Fibroblast of skin of right quadriceps (primary cell): ENCODE measurements at regions not wholly inside any gene's neighbourhood (a gene's known extent, or its start where the extent isn't known, plus 50 kb on each side); places are given as distances from the start of the nearest gene placed in this dataset.

ENCODE experiments used
- DNase-seq: peaks from one replicate; pipeline ENCODE4 v3.0.0-alpha.2; 2013

DNA sequence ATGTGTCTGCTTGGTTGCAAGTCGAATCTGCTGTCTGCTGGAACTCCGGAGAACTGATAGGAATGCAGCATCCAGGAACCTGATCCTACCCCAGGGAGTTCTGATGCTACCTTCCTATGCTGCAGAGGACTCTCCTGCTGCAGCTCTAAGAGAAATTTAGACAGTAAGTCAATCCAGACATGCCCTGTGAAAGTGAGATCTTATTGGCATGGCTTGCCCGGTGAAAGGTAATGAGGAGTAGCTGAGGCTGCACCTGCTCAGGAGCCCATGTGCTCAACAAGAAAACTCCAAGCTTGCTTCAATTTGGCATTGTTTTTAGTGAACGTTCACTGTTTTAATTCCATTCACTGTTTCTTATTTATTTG, 217.3 kb upstream of the SERP2 start:
- DNase-seq, result no peak

DNA sequence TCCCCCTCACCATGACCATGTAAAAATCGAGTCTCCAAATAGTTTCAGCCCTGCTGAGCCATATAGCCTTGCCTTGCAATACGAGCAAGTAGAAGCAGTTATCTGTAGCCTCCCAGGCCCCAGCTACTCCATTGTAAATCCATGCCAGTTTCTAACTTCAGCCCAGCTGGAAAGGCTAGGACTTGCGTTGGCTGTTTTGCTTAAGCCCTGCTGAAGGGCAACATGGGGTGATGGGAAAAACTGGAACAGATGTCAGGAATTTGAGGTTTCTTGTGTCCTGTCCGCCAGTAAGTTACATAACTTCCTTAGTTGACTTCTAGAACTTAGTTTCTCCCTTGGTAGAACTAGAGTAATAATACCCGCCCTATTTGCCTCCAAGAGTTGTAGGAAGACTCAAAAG, 216.0 kb upstream of the SERP2 start:
- no peak for DNase-seq

DNA sequence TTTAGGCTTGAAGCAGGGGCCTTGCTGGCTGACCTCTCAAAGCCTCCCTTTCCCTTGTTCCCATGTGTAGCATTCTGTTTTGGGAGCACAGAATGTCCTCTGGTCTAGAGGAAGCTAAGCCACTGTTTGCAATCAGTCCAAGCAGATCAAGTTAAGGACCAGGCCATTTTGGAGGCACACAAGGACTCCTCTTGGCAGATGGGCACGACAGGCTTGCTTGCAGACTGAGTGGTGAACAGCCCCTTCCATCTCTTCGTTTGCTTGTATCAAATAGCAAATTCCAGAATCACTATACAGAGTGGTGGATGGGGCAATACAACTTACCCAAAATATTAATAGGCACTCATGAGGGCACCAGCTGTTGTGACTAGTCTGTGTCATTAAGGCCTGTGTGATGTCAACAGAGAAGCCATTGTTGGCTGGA, 215.5 kb upstream of the SERP2 start:
- no peak for DNase-seq

DNA sequence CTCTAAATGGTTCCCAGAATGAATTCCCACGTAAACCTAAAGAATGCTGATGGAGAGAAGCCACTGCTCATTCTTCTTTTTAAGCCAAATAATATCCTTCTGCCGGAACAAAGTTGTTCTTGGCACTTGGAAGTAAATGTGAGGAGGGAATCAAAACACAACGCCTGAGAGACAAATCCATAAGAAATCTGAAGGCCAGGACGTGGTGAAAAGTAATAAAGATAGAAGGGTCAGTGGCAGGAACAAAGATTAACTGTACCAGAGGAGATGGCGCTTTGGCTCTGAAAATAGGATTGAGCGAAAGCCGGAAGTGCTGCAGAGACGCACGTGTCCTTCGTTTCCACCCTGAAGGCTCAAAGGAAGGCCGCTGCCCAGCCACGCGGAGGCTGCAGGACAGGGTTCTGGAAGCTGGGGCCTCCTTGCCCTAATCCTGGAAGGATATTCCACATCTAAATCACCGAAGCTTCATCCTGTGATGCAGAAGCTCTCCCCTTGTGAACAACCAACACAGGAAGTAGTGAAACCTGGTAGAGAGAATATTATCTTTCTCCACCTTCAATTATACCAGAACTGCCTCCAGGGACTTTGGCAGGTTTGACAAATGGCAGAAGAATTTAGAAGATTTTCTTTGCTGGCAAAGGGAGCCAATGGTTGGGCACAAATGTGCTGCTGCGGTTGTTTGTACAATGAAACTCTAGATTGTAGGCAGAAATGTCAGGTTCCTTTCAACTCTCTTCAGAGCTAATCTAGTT, 214.6 kb upstream of the SERP2 start:
- no peak for DNase-seq

DNA sequence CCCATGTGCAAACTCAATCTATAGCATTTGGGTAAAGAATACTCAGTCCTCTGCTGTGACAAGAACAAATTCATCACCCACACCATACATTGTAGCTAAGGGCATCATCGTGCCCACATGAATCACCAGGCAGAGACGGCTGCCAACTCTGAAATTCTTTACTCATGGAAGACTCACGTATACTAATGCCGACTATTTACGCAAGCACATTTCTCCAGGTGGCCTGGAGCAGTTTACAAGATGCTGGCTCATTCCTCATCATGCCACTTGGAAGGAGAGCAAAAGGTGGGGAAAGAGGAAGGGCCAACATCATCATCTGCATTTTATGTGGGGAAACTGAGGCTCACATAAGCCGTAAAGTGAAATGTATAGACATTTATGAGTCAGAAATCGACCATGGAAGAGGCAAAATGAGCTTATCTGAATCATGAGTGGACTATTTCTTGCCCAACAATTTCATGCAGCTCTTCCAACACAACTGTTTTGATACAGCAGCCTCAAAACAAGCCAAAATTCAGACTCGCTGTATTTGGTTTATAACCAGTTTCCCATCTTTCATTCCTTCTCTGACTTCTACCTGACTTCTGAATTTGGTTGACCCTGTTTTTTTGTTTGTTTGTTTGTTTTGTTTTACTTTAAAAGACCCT, 213.9 kb upstream of the SERP2 start:
- no peak for DNase-seq

DNA sequence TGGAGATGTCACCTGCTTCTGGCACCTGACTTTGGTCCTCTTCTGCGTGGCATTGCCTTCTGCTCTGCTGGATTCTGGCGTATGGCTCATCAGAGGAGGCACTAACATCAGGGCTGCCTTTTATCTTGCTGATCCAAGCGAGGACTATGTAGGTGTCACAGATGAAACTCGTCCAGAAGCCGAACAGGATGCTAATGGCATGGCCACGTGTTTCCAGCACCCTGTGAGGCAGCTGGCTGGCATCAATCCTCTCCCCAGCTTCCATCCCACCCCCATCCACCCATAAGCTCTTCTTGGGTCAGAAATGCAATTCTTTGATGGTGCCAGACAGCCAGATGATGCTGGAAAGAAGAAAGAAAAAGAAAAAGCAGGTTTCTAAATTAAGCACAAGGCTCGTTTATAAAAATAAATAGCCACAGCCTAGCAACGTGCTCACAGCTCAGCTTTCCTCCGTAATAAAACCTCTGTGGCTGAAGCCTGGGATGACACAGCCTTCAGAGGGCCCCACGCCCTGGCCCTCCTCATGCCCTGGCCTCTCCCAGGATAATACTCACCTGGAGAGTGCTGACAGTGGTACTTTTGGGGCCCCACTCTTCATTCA, 212.9 kb upstream of the SERP2 start:
- no peak for DNase-seq

DNA sequence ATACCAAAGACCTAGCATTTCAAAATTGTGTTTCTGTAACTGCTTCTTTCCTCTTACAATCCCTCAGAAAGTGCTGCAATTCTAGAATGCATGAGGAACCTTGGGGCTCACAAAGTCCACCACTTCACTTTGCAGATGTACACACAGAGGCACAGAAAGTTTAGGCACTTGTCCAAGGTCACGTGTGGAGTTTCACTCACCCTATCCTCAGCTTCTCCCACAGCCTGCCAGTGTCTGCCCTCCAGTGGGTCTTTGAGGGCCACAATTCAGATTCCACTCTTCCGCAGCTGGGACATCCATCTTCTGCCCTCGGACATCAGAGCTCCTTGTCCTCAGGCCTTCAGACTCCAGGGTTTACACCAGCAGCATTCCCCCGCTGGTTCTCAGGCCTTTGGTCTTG, 210.5 kb upstream of the SERP2 start:
- DNase-seq, result no peak

DNA sequence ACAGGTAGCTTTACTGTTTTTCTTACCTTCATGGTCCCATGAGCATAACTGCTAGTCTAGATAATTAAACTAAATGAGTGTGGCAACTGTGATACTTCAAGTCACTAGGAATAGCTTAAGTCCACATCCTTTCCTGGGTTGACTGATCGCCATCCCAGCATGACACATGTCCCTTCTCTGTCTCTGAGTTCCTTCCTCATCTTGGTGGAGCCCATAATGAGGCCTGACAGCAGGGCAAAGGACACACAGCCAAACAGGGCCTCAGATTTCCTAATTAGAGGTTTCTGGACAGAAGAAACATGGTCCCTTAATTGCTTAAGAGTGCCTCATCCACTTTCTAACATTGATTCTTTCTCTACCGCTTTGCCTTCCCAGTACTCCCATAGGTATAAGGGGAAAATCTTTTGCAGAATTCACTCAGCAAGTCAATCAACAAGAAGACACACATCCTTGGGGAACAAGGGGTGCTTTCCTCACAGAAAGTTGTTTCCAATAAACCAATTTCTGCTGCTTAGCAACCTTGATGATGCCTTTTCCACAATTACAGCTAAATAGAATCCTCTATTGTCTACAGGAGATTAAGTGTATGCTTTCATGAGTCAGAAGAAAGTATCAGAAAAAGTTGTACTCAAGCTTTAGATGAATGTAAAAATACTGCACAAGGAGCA, 208.3 kb upstream of the SERP2 start:
- DNase-seq, result no peak

DNA sequence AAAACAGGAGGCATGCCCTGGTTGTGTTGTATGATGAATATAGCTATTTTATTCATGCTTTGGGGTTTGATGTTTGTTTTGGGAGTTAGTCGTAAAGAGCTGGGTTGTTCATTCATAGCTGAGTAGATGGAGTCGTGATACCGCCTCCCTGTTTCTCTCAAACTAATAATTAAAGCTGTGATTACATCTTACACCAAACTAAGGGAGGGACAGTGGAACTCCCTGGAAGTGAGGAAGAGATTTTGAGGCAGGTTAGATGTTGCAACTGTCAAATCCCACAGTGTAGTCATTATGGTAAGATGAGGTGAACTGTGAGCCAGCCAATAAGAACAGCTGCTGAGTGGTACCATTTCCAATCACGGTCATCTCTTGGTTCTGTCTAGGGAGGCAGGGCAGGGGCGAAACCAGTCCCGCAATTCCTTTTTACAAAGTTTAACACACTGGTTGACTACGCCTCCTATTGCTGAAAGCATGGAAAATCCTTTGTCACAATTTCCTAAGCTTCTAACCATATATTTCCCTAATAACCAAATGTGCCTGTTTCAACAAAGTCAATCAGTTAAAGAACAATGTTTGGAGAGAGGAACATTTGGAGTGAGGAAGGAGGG, 207.6 kb upstream of the SERP2 start:
- DNase-seq, result no peak

DNA sequence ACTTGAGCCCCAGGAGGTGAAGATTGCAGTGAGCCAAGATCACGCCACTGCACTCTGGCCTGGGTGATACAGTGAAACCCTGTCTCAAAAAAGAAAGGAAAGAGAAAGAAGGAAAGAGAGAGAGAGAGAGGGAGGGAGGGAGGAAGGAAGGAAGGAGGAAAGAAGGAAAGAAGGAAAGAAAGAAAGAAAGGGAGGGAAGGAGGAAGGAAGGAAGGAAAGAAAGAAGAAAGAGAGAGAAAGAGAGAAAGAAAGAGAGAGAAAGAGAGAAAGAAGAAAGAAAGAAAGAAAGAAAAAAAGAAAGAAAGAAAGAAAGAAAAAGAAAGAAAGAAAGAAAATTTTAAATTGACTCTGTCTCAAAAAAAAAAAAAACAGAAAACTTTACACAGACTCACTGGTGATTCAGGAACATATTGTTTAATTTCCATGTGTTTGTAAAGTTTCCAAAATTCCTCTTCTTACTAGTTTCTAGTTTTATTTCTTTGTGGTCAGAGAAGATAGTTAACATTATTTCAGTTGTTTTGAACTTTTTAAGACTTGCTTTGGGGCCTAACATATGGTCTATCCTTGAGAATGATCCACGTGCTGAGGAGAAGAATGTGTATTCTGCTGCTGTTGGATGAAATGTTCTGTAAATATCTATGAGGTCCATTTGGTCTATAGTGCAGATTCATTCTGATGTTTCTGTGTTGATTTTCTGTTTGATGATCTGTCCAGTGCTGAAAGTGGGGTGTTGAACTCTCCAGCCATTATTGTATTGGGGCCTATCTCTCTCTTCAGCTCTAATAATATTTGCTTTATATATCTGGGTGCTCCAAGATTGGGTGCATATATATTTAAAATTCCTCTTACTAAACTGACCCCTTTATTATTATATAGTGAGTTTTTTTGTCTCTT, 204.4 kb upstream of the SERP2 start:
- peak; percentile 54 for DNase-seq

DNA sequence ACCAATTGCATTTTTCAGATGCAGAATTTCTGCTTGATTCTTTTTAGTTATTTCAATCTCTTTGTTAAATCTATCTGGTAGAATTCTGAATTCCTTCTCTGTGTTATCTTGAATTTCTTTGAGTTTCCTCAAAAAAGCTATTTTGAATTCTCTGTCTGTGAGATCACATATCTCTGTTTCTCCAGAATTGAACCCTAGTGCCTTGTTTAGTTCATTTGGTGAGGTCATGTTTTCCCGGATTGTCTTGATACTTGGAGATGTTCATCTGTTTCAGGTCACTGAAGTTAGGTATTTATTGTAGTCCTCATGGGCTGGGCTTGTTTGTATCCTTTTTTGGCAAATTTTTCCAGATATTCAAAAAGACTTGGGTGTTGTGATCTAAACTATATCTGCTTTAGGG, 202.9 kb upstream of the SERP2 start:
- no peak for DNase-seq

DNA sequence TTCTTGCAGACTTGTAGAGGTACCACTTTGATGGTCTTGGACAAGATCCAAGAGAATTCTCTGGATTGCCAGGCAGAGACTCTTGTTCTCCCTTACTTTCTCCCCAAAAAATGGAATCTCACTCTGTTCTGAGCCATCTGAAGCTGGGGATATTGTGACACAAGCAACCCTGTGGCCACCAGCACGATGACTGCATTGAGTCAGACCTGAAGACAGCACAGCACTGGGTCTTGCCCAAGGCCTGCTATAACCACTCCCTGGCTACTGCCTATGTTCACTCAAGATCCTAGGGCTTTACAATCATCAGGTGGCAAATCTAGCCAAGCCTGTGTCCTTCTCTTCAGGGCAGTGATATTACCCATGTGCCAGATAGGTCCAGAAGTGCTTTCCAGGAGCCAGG, 202.5 kb upstream of the SERP2 start:
- DNase-seq, result no peak

DNA sequence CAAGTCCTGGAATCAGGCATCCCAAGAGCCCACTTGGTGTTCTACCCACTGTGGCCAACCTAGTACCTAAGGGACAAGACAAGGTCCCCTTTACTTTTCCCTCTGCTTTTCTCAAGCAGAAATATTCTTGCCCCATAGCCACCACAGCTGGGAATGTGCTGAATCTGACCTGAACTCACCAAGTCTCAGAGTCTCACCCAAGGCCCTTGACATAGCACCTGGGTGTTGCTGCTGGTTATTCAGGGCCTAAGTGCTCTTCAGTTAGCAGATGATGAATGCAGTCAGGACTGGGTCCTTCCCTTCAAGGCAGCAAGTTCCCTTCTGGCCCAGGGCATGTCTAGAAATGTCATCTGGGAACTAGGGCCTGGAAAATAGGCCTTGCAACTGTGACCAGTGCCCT, 201.8 kb upstream of the SERP2 start:
- DNase-seq, result no peak

DNA sequence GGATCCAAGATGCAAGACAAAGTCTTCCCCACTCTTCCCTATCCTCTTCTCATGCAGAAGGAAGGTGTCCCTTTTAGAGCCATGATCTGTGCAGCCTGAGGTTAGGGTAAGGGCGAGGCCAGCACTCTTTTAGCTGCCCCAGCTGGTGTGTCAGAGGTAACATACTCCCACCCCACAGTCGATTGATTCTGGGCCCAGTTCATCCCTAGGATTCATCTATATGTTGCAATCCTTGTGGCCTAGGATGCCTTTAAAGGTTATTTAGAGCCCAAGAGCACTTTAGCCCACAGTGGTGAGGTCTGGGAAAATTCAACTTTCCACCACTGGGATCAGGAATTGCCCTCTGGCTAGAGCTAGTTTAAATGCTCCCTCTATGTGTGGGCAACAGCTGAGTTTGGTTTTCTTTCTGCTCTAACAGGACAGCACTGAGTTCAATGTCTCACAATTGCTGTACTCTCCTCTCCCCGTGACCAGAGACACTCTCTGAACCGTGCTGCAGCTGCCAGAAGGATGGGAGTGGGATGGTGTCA, 201.3 kb upstream of the SERP2 start:
- DNase-seq, result no peak

DNA sequence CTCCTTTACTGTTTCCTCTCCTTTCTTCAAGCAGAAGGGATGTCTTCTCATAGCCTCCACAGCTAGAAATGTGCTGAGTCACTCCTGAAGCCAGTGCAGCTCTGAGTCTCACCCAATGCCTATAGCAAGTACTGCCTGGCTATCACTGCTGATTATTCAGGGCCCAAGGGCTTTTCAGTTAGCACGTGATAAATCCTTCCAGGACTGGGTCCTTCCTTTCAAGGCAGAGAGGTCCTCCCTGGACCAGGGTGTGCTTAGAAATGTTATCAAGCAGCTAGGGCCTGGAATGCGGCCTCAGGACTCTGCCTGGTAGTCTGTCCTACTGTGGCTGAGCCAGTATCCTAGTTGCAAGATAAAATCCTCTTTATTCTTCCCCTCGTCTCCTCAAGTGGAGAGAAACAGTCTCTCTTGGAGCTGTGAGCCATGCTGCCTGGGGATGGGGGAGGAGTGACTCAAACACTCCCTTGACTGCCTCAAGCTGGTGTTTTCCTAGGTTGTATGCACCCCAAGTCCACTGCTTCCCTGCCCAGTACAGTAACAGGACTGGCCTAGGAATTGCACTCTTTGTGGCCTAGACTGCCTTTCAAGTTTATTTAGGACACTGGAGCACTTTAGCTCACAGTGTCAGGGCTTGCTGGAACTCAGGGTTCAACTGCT, 198.7 kb upstream of the SERP2 start:
- peak; percentile 65 for DNase-seq

DNA sequence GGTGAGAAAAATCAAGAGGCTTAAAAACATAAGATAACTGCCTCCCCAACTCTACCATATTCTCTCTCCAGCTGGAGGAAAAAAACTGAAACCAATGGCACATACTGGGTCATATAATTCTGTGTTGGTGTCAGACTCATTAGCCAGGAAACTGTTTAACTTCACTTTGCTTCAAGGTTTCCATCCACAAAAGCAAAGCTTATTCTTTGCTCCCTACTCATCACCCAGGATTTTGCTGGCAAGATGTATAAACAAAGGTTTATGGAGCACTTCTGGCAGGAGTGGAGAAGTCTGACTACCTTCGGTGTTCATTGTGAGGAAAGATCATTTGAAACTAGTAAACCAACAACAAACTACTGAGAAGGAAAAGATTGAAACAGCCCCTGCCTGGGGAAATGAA, 197.5 kb upstream of the SERP2 start:
- no peak for DNase-seq

DNA sequence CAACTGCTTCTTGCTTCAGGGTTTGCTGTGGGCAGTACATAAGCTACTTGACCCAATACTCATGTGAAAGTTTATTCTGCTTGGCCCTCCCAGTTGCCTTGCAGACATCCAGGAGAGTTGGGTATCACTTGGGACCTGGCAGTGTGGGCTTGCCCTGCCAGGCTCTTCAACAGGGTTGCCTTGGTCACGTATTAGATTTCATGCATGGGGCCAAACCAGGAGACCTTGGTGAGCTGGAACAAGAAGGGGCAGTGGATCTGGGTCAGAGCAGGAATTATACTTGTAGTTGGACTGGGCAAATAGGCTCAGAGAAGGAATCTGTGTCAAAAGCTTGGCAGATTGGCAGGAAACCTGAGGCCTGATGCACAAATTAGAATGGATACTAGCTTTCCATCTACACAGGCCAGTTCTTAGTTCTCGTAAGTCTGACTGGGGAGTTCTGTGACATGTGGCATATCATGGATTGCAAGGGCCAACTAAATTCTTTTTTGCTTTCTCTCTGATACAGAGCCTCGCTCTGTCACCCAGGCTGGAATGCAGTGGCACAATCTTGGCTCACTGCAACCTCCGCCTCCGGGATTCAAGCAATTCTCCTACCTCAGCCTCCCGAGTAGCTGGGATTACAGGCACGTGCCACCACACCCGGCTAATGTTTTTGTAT, 192.6 kb upstream of the SERP2 start:
- DNase-seq, result no peak

DNA sequence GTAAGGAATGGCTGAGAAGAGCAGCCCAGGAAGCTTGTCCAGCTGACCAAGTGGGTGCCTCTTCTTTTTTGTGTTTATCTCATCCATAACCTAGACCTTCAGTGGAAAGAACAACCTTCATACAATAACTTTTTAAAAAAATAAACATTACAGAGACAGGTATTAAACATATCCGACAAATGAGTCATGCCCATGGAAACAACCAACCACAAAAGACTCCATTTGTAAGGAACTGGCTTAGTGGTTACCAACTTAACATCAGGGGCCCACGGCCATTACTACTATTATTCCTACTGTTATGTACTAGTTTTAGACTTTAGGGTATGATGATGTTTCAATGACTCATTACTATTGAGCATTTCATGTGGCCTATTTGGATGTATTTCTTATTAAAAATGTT, 191.7 kb upstream of the SERP2 start:
- no peak for DNase-seq

DNA sequence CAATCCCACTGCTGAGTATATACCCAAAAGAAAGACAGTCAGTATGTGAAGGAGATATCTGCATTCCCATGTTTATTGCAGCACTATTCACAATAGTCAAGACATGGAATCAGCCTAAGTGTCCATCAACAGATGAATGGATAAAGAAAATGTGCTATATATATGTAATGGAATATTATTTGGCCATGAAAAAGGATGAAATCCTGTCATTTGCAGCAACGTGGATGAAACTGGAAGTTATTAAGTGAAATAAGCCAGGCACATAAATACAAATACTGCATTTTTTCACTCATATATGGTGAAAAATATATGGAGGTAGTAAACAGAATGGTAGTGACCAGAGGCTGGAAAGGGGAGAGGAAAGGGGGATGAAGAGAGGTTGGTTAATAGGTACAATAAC, 188.9 kb upstream of the SERP2 start:
- no peak for DNase-seq

DNA sequence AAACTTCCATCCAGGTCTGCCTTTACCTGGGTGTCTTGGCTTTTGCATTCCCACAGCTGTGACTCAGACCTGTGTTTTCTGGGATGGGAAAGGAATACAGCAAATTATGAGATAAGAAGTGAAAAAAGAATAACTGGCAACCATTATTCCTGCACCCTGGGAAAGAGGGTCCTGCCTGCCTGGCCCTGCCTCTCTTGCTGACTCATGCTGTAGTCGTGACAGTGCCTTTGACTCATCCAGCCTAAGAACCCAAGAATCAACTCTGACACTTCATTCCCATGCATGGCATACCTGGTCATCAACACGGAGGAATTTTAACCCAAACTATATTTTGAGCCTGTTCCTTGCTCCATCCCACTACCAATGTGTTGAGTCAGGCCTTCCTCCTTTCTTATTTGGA, 185.4 kb upstream of the SERP2 start:
- DNase-seq, result peak; percentile 74

DNA sequence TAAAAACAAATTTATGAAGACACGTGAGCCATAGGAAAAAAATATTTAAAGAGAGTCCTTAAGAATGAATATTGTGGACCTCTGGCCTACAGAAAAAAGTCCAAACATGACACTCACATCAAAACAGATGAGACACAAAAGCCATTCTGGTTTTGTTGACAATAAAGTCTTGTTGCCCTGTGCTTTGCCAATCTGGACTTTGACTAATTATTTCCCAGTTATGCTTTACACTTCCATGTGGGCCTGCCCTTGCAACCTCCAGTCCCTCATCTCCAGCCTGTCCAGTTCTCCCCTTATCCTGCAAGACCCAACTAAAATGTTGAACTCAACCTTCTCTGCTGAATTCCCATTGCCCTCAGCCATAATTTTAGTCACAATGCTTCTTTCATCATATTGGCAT, 184.5 kb upstream of the SERP2 start:
- DNase-seq, result no peak
